NCI-H1417 treated with DMSO at 0.1 percent for 48 hours (cell line): ENCODE measurements at regions not wholly inside any gene's neighbourhood (a gene's known extent, or its start where the extent isn't known, plus 50 kb on each side); places are given as distances from the start of the nearest gene placed in this dataset.

Source experiments
- DNase-seq: peaks from one replicate; lab custom pipeline; 2025; lab: John Stamatoyannopoulos, UW

- no peak for DNase-seq
These were observed 372.8 kb downstream of the TMX3 start for GRCh38 chr18:68342039-68342659.

DNA sequence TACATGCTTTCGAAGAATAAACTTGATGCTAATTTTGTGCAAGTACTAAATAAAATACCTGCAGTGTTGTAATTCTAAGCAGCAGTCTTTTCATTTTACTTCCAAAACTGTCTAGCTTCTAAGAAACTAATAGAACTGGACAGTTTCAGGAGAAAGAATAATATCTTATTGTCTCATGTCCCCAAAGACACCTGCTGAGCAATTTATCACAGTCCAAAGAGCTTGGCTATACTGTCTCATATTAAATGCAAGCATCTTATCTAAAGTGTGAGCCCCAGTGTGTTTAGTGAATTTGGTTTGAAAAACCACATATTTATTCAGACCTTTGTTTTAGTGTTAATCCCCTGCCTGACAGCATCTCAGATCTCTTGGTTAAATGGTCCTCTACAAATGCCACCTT is 374.3 kb downstream of the TMX3 start:
- no peak for DNase-seq

GRCh38 chr18:68330658-68331057 is 384.2 kb downstream of the TMX3 start:
- no peak for DNase-seq

- no peak for DNase-seq
These were observed 391.0 kb downstream of the TMX3 start for GRCh38 chr18:68323921-68324320.

- DNase-seq, result no peak
These were observed 398.3 kb downstream of the TMX3 start for GRCh38 chr18:68316636-68317035.

DNA sequence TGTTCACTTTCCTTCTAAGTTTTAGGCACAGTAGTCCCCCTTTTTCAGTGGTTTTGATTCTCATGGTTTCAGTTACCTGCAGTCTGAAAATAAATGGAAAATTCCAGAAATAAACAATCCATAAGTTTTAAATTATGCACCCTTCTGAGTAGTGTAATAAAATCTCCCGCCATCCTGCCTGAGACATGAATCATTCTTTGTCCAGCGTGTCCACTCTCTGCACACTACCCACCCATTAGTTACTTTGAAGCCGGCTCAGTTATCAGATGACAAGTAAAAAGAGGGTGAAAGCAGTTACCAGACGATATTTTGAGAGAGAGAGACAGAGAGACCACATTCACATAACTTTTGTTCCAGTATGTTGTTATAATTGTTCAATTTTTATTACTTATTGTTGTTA is 400.5 kb downstream of the TMX3 start:
- DNase-seq, result no peak

DNA sequence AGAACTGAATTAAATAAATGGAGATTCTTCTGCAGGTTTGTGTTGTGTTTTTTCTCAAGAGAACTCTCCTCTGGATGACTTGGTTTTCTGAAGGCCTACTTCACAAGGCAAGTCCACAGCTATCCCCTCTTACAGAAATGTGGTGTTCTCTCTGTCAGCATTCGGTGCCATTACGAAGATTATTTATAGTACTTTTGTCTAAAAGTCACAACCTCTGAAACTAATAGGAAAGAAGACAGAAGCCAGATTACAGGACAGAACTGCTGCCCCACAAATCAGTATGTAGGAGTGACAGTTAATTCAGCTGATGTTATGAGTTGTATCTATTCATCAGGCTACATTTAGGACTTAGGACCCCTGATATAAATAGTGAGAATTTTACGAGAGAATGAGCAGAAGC is 413.5 kb downstream of the TMX3 start:
- no peak for DNase-seq

GRCh38 chr18:68299906-68300305 is 415.0 kb downstream of the TMX3 start:
- no peak for DNase-seq

- no peak for DNase-seq
These were observed 416.6 kb downstream of the TMX3 start for GRCh38 chr18:68298330-68298729.

DNA sequence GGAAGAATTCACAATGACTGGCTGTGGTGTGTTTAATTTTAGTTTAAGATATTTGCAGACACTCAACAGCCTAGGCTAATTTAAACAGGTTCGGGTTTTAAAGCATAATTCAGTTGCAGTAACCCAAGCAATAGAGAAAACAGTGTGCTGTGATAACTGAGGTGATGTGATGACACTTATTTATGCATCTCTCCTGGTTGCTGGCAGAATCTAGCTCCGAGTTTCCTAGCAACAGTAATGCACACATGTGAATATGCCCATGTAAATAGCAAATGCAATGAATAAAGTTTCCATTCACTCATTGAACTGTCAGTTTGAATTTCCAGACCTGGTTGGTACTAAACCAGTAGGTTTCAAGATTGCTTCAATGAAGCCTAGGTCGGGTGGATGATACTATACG is 426.5 kb downstream of the TMX3 start:
- DNase-seq, result no peak

DNA sequence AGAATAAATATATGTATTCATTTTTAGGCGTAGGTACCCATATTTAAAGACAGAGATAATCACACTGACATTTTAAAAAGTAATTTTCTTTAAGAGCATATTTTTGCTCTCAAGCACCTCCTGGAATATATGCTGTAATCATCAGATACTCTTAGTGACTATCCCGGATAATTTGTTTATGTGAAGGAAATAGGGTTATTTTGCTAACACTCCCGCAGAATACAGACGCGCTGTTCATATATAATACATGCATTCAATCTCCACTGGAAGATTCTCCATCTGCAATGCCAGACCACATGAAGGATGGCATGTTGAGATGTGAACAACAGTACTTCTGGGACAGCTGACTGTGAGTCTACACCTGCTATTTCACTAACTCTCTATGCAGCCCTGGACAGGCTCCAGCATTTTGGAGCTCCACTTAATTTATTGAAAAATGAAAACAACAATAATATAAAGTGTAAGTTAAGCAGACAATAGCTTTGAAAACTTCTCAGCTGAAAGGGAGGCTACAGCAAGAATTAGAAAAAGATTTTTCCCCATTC is 430.6 kb downstream of the TMX3 start:
- DNase-seq, result no peak

- DNase-seq, result no peak
These were observed 431.1 kb downstream of the TMX3 start for GRCh38 chr18:68283834-68284233.

GRCh38 chr18:68282232-68282631 is 432.7 kb downstream of the TMX3 start:
- no peak for DNase-seq

DNA sequence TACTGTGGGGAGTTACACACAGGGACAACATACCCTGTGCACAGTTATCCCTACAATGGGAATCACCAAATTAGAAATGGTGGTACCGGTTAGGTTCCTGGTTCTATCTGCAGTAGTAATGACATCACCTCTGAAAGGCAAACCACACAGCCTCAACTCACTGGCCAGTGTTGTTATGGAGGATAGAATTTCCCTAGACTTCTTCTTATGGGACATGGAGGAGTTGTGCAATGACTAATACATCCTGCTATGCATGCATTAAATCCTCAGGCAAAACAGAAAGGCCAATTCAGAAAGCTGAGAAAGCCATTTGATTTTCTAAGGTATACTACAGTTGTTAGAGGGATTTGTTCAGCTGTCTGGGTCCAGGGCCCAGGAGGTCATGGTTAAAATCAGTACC is 439.3 kb downstream of the TMX3 start:
- no peak for DNase-seq

DNA sequence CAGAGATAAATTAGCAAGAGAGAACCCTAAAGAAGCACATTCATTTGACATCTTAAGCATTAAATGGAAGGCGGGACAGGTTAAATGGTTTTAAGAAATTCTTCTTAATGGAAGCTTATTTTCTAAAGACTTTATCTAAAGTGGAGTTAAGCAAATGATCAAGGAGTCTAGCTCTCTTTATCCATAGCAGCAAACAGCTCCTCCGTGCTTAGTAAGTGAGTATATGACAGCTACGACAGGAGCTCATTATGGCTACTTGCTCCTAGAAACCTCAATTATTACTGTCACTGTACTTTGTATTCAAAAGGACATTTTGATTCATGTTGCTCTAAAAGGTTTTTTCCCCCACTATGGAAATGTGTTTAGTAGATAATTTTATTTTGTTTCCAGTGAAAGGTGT is 444.9 kb downstream of the TMX3 start:
- DNase-seq, result no peak

- DNase-seq, result no peak
These were observed 447.3 kb downstream of the TMX3 start for GRCh38 chr18:68267583-68267982.

DNA sequence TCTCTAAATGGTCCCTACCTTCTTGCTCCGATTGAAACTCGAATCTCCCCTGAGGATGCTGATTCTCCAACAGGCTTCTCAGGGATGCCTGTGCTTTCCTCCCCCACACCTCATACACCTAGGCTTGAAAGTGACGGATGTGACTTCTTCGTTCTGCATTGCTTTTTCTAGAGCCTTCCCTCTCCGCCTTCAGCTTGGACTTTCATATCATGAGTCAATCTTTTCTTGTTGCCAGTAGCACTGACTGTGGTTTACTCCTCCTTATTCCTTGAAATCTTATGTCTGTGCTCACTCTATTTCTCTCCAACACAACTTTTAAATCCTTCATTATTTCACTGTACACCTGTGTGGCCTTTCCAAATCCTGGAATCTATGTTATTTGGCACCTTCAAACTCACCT is 451.4 kb downstream of the TMX3 start:
- no peak for DNase-seq

DNA sequence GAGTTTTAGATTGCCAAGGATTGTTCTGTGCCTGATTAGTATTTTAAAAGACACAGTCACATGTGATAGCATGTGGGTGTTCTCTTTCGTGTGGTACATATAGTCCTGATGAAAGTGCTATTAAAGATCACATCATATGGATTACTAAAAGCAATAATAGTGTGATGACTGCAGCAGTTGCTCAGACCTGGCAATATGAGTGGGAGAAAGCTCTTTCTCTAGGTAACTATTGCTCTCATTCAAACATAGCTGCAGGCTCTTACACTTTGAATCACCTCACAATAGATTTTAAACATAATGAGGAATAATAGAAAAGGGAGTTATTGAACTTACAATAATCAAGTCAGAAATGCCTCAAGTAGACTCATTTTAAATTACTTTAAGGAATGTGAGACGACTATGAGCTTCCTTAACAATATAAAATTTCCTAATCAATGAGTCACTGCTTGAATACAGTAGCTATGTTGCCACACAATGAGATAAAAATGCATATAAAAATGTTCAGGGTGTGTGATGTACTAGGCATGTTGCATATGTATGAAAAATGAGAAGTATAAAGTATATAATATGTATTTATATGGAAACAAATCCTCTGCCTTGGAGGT is 452.1 kb downstream of the TMX3 start:
- no peak for DNase-seq

- DNase-seq, result no peak
These were observed 458.4 kb downstream of the TMX3 start for GRCh38 chr18:68256418-68257067.

GRCh38 chr18:68244786-68245185 is 470.1 kb downstream of the TMX3 start:
- DNase-seq, result no peak

- DNase-seq, result no peak
These were observed 473.0 kb downstream of the TMX3 start for GRCh38 chr18:68241881-68242280.

DNA sequence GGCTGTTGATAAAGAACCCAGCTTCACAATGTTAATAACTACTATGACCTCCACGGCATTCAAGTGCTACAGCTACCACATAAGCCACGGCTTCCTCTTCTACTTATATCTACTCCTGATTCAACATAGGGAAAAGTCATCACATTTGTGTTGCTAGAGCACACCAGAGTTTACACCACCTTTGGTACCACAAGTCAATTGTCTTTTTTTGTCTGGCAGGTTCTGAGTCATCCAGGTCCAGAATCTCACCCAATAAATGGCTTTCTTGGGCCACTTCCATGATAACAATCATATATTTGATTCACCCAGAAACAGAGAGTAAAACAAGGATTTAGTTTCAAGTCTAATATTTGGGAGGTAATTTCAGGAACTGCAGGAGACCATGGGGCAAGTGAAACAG is 480.2 kb downstream of the TMX3 start:
- no peak for DNase-seq

GRCh38 chr18:68234131-68234530 is 480.8 kb downstream of the TMX3 start:
- no peak for DNase-seq

- DNase-seq, result peak; percentile 57
These were observed 481.9 kb downstream of the TMX3 start for GRCh38 chr18:68233018-68233417.
